B cell (primary cell): ENCODE measurements at regions not wholly inside any gene's neighbourhood (a gene's known extent, or its start where the extent isn't known, plus 50 kb on each side); places are given as distances from the start of the nearest gene placed in this dataset.

Source experiments
- ATAC-seq: fragments of 200-7000 bp; cut with Tn5 transposase; one replicate; pipeline ENCODE4 v1.10.0; 2021; ENCODE audit warnings: low read depth, mild to moderate bottlenecking, moderate number of reproducible peaks, moderate library complexity
- CTCF ChIA-PET: fragments of 350-600 bp; sonication (Branson Sonifier 250); formaldehyde crosslinking; loops from one replicate; lab custom pipeline; 2021; ENCODE audit warnings: antibody characterized with exemption, inconsistent platforms; lab: Charles Lee
- POLR2A ChIA-PET: fragments of 350-600 bp; sonication (Branson Sonifier 250); formaldehyde crosslinking; loops from one replicate; lab custom pipeline; 2021; ENCODE audit warnings: antibody characterized with exemption; lab: Charles Lee
- DNase-seq: peaks from one replicate; pipeline ENCODE4 v3.0.0; 2013
- H2AFZ ChIP-seq: 2 replicates; pipeline ENCODE4 v1.6.1; 2012; ENCODE audit warnings: mild to moderate bottlenecking, low read depth, low read length; ENCODE audit not compliant: insufficient read depth, poor library complexity, severe bottlenecking
- H3K27ac ChIP-seq, 2 donors: 1 replicate in 1 of 2; 2 replicates in 1 of 2; pipeline ENCODE4 v1.5.1; 2012 to 2013; ENCODE audit warnings: low read length in 2 of 2, mild to moderate bottlenecking in 2 of 2, moderate library complexity in 1 of 2
- H3K27me3 ChIP-seq, 4 experiments: fragments of 200-600 bp in 1 of 4; sonication (generic) in 1 of 4; replicated peaks in 1 of 4; 1 replicate in 2 of 4; 2 replicates in 2 of 4; pipeline versions ENCODE4 v1.6.1 to v1.7.0; 2013 to 2016; ENCODE audit warnings: low read length in 3 of 4, mild to moderate bottlenecking in 2 of 4, mixed read lengths in 1 of 4, moderate library complexity in 1 of 4; ENCODE audit not compliant: insufficient read depth in 4 of 4, control insufficient read depth in 3 of 4; ENCODE audit errors: control extremely low read depth in 1 of 4
- H3K36me3 ChIP-seq, 2 experiments: replicated peaks in 1 of 2; 1 replicate in 1 of 2; 2 replicates in 1 of 2; pipeline versions ENCODE4 v1.6.1 to v1.7.1; 2013; ENCODE audit warnings: low read length in 1 of 2; ENCODE audit not compliant: insufficient read depth in 2 of 2, control insufficient read depth in 1 of 2; ENCODE audit errors: control extremely low read depth in 1 of 2, extremely low read depth in 1 of 2
- H3K4me1 ChIP-seq, 2 donors: fragments of 200-600 bp in 1 of 2; sonication (generic) in 1 of 2; 1 replicate in 1 of 2; 2 replicates in 1 of 2; pipeline versions ENCODE4 v1.5.1 to v1.6.1; 2013 to 2017; ENCODE audit warnings: low read length in 2 of 2; ENCODE audit not compliant: control insufficient read depth in 2 of 2, insufficient read depth in 2 of 2
- H3K4me2 ChIP-seq: replicated peaks from 2 replicates; pipeline ENCODE3; 2012; ENCODE audit warnings: mild to moderate bottlenecking, low read depth, low read length; ENCODE audit not compliant: poor library complexity, severe bottlenecking
- H3K4me3 ChIP-seq, 5 experiments: fragments of 200-600 bp in 1 of 5; sonication (generic) in 1 of 5; 1 replicate in 3 of 5; 2 replicates in 2 of 5; pipeline versions ENCODE4 v1.5.1 to v1.7.0; 2011 to 2016; ENCODE audit warnings: low read length in 4 of 5, mild to moderate bottlenecking in 4 of 5, low read depth in 2 of 5, control low read depth in 1 of 5, moderate library complexity in 1 of 5; ENCODE audit not compliant: insufficient read depth in 1 of 5; ENCODE audit errors: control extremely low read depth in 1 of 5, extremely low read depth in 1 of 5
- H3K79me2 ChIP-seq: fragments of 200-600 bp; sonication (generic); one replicate; pipeline ENCODE4 v1.6.0; 2016; ENCODE audit warnings: low read length; ENCODE audit not compliant: control insufficient read depth, insufficient read depth
- H3K9ac ChIP-seq: fragments of 200-600 bp; sonication (generic); 2 replicates; pipeline ENCODE4 v1.6.1; 2017; ENCODE audit warnings: mild to moderate bottlenecking, low read length, moderate library complexity
- H3K9me3 ChIP-seq, 3 donors: one replicate each; pipeline versions ENCODE4 v1.6.1 to v1.7.1; 2013; ENCODE audit warnings: low read length in 2 of 3; ENCODE audit not compliant: control insufficient read depth in 2 of 3, insufficient read depth in 1 of 3; ENCODE audit errors: control extremely low read depth in 1 of 3
- H4K20me1 ChIP-seq: 2 replicates; pipeline ENCODE4 v1.6.0; 2012; ENCODE audit warnings: mild to moderate bottlenecking, low read length; ENCODE audit not compliant: insufficient read depth, control insufficient read depth, poor library complexity, severe bottlenecking
- H3K27ac Mint-ChIP-seq: one replicate; pipeline ENCODE4 v1.8.0; 2021; ENCODE audit warnings: mixed read lengths
- H3K27me3 Mint-ChIP-seq: one replicate; pipeline ENCODE4 v1.8.0; 2021; ENCODE audit warnings: mixed read lengths
- H3K4me1 Mint-ChIP-seq: one replicate; pipeline ENCODE4 v1.8.0; 2021; ENCODE audit warnings: mixed read lengths
- H3K4me3 Mint-ChIP-seq: one replicate; pipeline ENCODE4 v1.8.0; 2021; ENCODE audit warnings: mixed read lengths
- H3K9me3 Mint-ChIP-seq: one replicate; pipeline ENCODE4 v1.8.0; 2022; ENCODE audit warnings: mixed read lengths; ENCODE audit not compliant: insufficient read depth
- CTCF ChIP-seq: fragments of 200-600 bp; IDR thresholded peaks from one replicate; pipeline ENCODE4 v1.8.0; 2022; ENCODE audit warnings: antibody characterized with exemption, mild to moderate bottlenecking
- EZH2 ChIP-seq: IDR thresholded peaks from 2 replicates; pipeline ENCODE4 v1.6.1; 2012; ENCODE audit warnings: borderline replicate concordance, low read depth, mild to moderate bottlenecking, moderate library complexity, low read length; ENCODE audit not compliant: insufficient read depth, poor library complexity, severe bottlenecking
- WGBS: methylation state at CpG from one replicate; pipeline ENCODE4 v1.1.5; 2013; ENCODE audit warnings: missing lambda C conversion rate; ENCODE audit not compliant: insufficient coverage; 5-methylcytosine and 5-hydroxymethylcytosine counted together
- intact Hi-C: fragments of 100-400 bp; cut with micrococcal nuclease; formaldehyde crosslinking; loops from one replicate; pipeline ENCODE4 v1.10.0; 2022

GRCh38 chr5:54655761-54656160, 138.2 kb downstream of the SNX18 start:
- Histone ChIP-seq H3K9me3 (no peaks in the 10 kb centered on the region), H4K20me1 (no peaks in the 10 kb centered on the region), H3K27me3 (no peaks in the 10 kb centered on the region), H3K27ac (no peak overlapping the region), H3K36me3 (no peaks in the 10 kb centered on the region), H3K79me2 (no peaks in the 10 kb centered on the region), H3K4me2 (no peak overlapping the region), H2AFZ (no peak overlapping the region), H3K4me3 (no peak overlapping the region), H3K4me1 (peaks cover 9 to 16% of the 10 kb centered on the region in 2 donors), H3K9ac (no peak overlapping the region)
- WGBS = no CpG with 5 or more reads among the region's 2 CpGs
- no peaks in the 10 kb centered on the region for H3K27me3 Mint-ChIP-seq
- no peaks in the 10 kb centered on the region for H3K9me3 Mint-ChIP-seq
- ChIA-PET POLR2A (no interaction called here), CTCF (no interaction called here)
- no peak for DNase-seq
- H3K4me3 Mint-ChIP-seq = no peak overlapping the region
- peaks cover 24% of the 10 kb centered on the region for H3K4me1 Mint-ChIP-seq
- no peak overlapping the region for H3K27ac Mint-ChIP-seq
- ATAC-seq = no peak
- intact Hi-C loops = no loop called here
- TF ChIP-seq CTCF (no peak), EZH2 (no peak)

- TF ChIP-seq CTCF (no peak), EZH2 (no peak)
- no peak overlapping the region for H3K4me3 Mint-ChIP-seq
- H3K4me3 ChIP-seq = no peak overlapping the region
- no peak overlapping the region for H3K9ac ChIP-seq
- no peak for DNase-seq
- H2AFZ ChIP-seq = peak overlapping the region; percentile 8
- ATAC-seq = no peak
- H3K27me3 Mint-ChIP-seq = no peaks in the 10 kb centered on the region
- no peaks in the 10 kb centered on the region for H4K20me1 ChIP-seq
- H3K4me1 ChIP-seq = peaks cover 9 to 16% of the 10 kb centered on the region in 2 donors
- 88% methylated on average over 1 of the region's 1 CpG for WGBS
- intact Hi-C loops = no loop called here
- H3K27ac Mint-ChIP-seq = peak overlapping the region; percentile 47
- no peak overlapping the region for H3K4me2 ChIP-seq
- ChIA-PET POLR2A (no interaction called here), CTCF (no interaction called here)
- H3K27me3 ChIP-seq = no peaks in the 10 kb centered on the region
- H3K79me2 ChIP-seq = no peaks in the 10 kb centered on the region
- H3K36me3 ChIP-seq = no peaks in the 10 kb centered on the region
- H3K9me3 Mint-ChIP-seq = no peaks in the 10 kb centered on the region
- peaks cover 24% of the 10 kb centered on the region for H3K4me1 Mint-ChIP-seq
- H3K27ac ChIP-seq = no peak overlapping the region
- H3K9me3 ChIP-seq = no peaks in the 10 kb centered on the region
Observed at GRCh38 chr5:54655266-54655665, 137.7 kb downstream of the SNX18 start.
